ENCODE measurements at regions not wholly inside any gene's neighbourhood (a gene's known extent, or its start where the extent isn't known, plus 50 kb on each side); places are given as distances from the start of the nearest gene placed in this dataset.

- H2AK5ac ChIP-seq (ENCODE audit: low read depth, low read length) = no peak overlapping the region
- H3K4ac ChIP-seq (ENCODE audit: low read depth, low read length) = no peak overlapping the region
- H3K36me3 ChIP-seq (ENCODE audit: control insufficient read depth, insufficient read depth, low read length) = no peaks in the 10 kb centered on the region
- DNase-seq (no peak), ATAC-seq (ENCODE audit: low read depth) (no peak)
- H4K91ac ChIP-seq (ENCODE audit: insufficient read depth, low read depth, low read length) = no peak overlapping the region
- H4K5ac ChIP-seq (ENCODE audit: low read depth, low read length) = no peak overlapping the region
- H3K18ac ChIP-seq (ENCODE audit: low read depth, low read length) = no peak overlapping the region
- H4K20me1 ChIP-seq (ENCODE audit: insufficient read depth, low read length) = no peaks in the 10 kb centered on the region
- H2AFZ ChIP-seq (replicated peaks; ENCODE audit: low read length, poor library complexity) = no peak overlapping the region
- no peak overlapping the region for H2BK5ac ChIP-seq (ENCODE audit: low read depth, low read length, poor library complexity, severe bottlenecking)
- no peak overlapping the region for H2AK9ac ChIP-seq (replicated peaks; ENCODE audit: low read depth, low read length, poor library complexity)
- H2BK120ac ChIP-seq (ENCODE audit: low read depth, low read length) = no peak overlapping the region
- BruUV-seq (replicated peaks) = no TSS peak
- H3K56ac ChIP-seq (ENCODE audit: extremely low read depth, insufficient read depth, low read length) = no peak overlapping the region
- ChIA-PET CTCF (interaction anchor here (0.6 to 0.8 kb wide), 4 partner anchors 19 to 201 kb away, joined by 3 to 5 read pairs (median 3); no protein-coding TSS in a partner anchor), POLR2A (ENCODE audit: unreplicated experiment) (interaction anchor here (0.6 kb wide), 1 partner anchor 16 kb away, joined by 3 read pairs; no protein-coding TSS in a partner anchor)
- H3K4me2 ChIP-seq (ENCODE audit: low read depth, low read length) = no peak overlapping the region
- no peaks in the 10 kb centered on the region for H3K79me1 ChIP-seq (ENCODE audit: low read depth in 1 of 2, low read length in 2 of 2)
- H3K9me1 ChIP-seq (ENCODE audit: insufficient read depth, low read length) = no peaks in the 10 kb centered on the region
- intact Hi-C loops (cut with micrococcal nuclease) (no loop called here), in situ Hi-C loops (cut with MboI; ENCODE audit: low sequenced_read_pairs) (no loop called here), dilution Hi-C loops (cut with HindIII; ENCODE audit: low sequenced_read_pairs, unreplicated experiment) (no loop called here)
- no peak for TF ChIP-seq USF2 (IDR thresholded peaks at IDR 0.05; ENCODE audit: low read depth, low read length)
- TF ChIP-seq BHLHE40 (IDR thresholded peaks at IDR 0.05; ENCODE audit: low read depth, low read length) = no peak
- TF ChIP-seq SMC3 (IDR thresholded peaks at IDR 0.05; ENCODE audit: low read depth, low read length) = no peak
- no peak for TF ChIP-seq FOS (IDR thresholded peaks at IDR 0.05; ENCODE audit: low read depth, low read length)
- no peak for TF ChIP-seq MAZ (IDR thresholded peaks at IDR 0.05; ENCODE audit: borderline replicate concordance, low read depth, low read length)
- no peak for TF ChIP-seq CHD1 (IDR thresholded peaks at IDR 0.05; ENCODE audit: low read depth, low read length)
- TF ChIP-seq, protein P1, sequence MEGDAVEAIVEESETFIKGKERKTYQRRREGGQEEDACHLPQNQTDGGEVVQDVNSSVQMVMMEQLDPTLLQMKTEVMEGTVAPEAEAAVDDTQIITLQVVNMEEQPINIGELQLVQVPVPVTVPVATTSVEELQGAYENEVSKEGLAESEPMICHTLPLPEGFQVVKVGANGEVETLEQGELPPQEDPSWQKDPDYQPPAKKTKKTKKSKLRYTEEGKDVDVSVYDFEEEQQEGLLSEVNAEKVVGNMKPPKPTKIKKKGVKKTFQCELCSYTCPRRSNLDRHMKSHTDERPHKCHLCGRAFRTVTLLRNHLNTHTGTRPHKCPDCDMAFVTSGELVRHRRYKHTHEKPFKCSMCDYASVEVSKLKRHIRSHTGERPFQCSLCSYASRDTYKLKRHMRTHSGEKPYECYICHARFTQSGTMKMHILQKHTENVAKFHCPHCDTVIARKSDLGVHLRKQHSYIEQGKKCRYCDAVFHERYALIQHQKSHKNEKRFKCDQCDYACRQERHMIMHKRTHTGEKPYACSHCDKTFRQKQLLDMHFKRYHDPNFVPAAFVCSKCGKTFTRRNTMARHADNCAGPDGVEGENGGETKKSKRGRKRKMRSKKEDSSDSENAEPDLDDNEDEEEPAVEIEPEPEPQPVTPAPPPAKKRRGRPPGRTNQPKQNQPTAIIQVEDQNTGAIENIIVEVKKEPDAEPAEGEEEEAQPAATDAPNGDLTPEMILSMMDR (conservative IDR thresholded peaks at IDR 0.05; ENCODE audit: low read depth, low read length) = no peak
- TF ChIP-seq ELK1 (IDR thresholded peaks at IDR 0.05; ENCODE audit: borderline replicate concordance, low read depth, low read length) = no peak
- no peak for TF ChIP-seq RCOR1 (IDR thresholded peaks at IDR 0.05; ENCODE audit: insufficient replicate concordance, low read length)
- no peak overlapping the region for H4K8ac ChIP-seq (ENCODE audit: low read depth in 2 of 2, low read length in 2 of 2)
- H3K9ac ChIP-seq (ENCODE audit: low read depth, low read length) = no peak overlapping the region
- H3K27ac ChIP-seq (ENCODE audit: insufficient read depth, low read length) = no peak overlapping the region
- WGBS, 2 experiments (ENCODE audit: extremely low coverage in 2 of 2, insufficient read length in 1 of 2) = 100% methylated on average over 1 of the region's 5 CpGs; no CpG with 5 or more reads in 1 of the 2 experiments
- H3K14ac ChIP-seq (replicated peaks; ENCODE audit: low read depth, low read length) = no peak overlapping the region
- no peaks in the 10 kb centered on the region for H3K4me1 ChIP-seq (ENCODE audit: control insufficient read depth, insufficient read depth, low read length)
- H2BK20ac ChIP-seq (ENCODE audit: low read depth, low read length) = no peak overlapping the region
- no peak overlapping the region for H3K23ac ChIP-seq (ENCODE audit: low read depth, low read length)
- no peaks in the 10 kb centered on the region for H3K27me3 ChIP-seq (ENCODE audit: control insufficient read depth, insufficient read depth, low read length)
- H3K4me3 ChIP-seq (ENCODE audit: insufficient read depth, low read depth, low read length) = no peak overlapping the region
- no peak overlapping the region for H2BK15ac ChIP-seq (ENCODE audit: low read depth, low read length)
- no peaks in the 10 kb centered on the region for H3K9me3 ChIP-seq (ENCODE audit: control insufficient read depth, insufficient read depth, low read length)
Observed at GRCh38 chr9:107577140-107577776, 87.7 kb upstream of the KLF4 start.
